GM13976 (cell line): ENCODE measurements at regions not wholly inside any gene's neighbourhood (a gene's known extent, or its start where the extent isn't known, plus 50 kb on each side); places are given as distances from the start of the nearest gene placed in this dataset.

Source experiments
- DNase-seq: peaks from one replicate; pipeline ENCODE4 v3.0.0; 2012; ENCODE audit warnings: low spot score
- CTCF ChIP-seq: IDR thresholded peaks from 2 replicates; pipeline ENCODE4 v1.5.1; 2012; ENCODE audit warnings: borderline replicate concordance, mild to moderate bottlenecking; ENCODE audit not compliant: insufficient read depth; ENCODE audit errors: extremely low read depth, missing control alignments, control extremely low read depth
- in situ Hi-C: fragments of 300-500 bp; cut with MboI; formaldehyde crosslinking; loops from one replicate; pipeline ENCODE4 v1.12.0; 2022; ENCODE audit warnings: low sequenced_read_pairs, mixed read lengths, inconsistent platforms; ENCODE audit not compliant: unreplicated experiment

- DNase-seq: no peak
- in situ Hi-C loops: no loop called here
Observed at GRCh38 chr11:112882494-112883381, 78.5 kb upstream of the NCAM1 start.

GRCh38 chr11:112884012-112884767 lies 77.0 kb upstream of the NCAM1 start:
- in situ Hi-C loops: no loop called here
- no peak for TF ChIP-seq CTCF
- DNase-seq: no peak

More at GRCh38 chr11:112882494-112883381, 78.5 kb upstream of the NCAM1 start:
- no peak for TF ChIP-seq CTCF

GRCh38 chr11:112885744-112886433 lies 75.3 kb upstream of the NCAM1 start:
- in situ Hi-C loops: no loop called here
- no peak for TF ChIP-seq CTCF
- DNase-seq: no peak

- in situ Hi-C loops: no loop called here
- DNase-seq: no peak
- TF ChIP-seq CTCF: no peak
Observed at GRCh38 chr11:112886434-112887370, 74.5 kb upstream of the NCAM1 start.

GRCh38 chr11:112889446-112889845 lies 71.8 kb upstream of the NCAM1 start:
- in situ Hi-C loops: no loop called here
- no peak for DNase-seq
- TF ChIP-seq CTCF: no peak
